GM18505 (cell line): ENCODE measurements at regions not wholly inside any gene's neighbourhood (a gene's known extent, or its start where the extent isn't known, plus 50 kb on each side); places are given as distances from the start of the nearest gene placed in this dataset.

ENCODE experiments used
- ATAC-seq: cut with Tn5 transposase; IDR thresholded peaks from one replicate; pipeline ENCODE4 v1.9.1; 2021; ENCODE audit not compliant: unreplicated experiment
- POLR2A ChIP-seq: IDR thresholded peaks from 4 replicates; pipeline ENCODE4 v1.6.1; 2011; ENCODE audit warnings: borderline replicate concordance; ENCODE audit not compliant: insufficient read depth, insufficient read length; ENCODE audit errors: extremely low read depth

DNA sequence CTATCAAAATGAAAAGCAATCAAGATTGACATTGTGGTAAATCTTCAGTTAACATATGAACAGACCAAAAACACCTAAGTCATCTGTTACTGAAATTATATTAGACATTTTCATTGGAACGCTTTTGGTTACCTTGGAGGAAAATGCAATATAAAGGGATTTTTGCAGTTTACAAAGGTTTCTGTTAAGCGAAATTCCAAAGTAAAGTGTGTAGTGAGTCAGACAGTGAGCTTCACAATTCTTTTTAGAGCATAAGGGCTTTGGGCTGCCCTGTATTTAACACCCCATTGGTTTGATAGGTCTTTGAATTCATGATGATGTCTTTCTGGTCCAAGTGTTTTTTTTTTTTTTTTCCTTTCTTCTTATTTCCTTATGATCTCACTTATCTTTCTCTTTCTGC lies 462.8 kb downstream of the EDEM1 start:
- TF ChIP-seq POLR2A, result no peak
- ATAC-seq, result no peak

- no peak for TF ChIP-seq POLR2A
- no peak for ATAC-seq
Observed at GRCh38 chr3:5651351-5651750, 463.8 kb downstream of the EDEM1 start.

- no peak for ATAC-seq
- no peak for TF ChIP-seq POLR2A
Observed at GRCh38 chr3:5653426-5654143, 466.1 kb downstream of the EDEM1 start.

GRCh38 chr3:5657106-5657505 lies 469.6 kb downstream of the EDEM1 start:
- TF ChIP-seq POLR2A, result no peak

DNA sequence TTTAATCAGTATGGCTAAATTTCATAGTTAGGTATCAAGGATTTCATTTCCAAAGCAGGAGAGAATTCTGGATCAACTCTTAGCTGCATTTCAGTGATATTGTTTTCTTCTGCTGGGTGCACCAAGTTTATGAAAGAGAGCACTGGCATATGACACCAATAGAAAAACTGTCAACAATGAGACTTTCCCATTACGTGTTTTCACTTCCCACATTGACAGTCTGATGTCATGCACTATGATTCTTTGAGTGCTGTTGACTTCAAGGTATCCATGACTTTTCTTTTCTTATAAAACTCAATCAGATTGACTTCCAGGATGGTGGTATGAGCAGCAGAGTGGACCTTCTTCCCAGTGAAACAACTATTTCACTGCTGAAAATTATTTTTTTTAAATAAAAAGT lies 476.1 kb downstream of the EDEM1 start:
- no peak for ATAC-seq
- TF ChIP-seq POLR2A, result no peak

More at GRCh38 chr3:5657106-5657505, 469.6 kb downstream of the EDEM1 start:
- no peak for ATAC-seq

DNA sequence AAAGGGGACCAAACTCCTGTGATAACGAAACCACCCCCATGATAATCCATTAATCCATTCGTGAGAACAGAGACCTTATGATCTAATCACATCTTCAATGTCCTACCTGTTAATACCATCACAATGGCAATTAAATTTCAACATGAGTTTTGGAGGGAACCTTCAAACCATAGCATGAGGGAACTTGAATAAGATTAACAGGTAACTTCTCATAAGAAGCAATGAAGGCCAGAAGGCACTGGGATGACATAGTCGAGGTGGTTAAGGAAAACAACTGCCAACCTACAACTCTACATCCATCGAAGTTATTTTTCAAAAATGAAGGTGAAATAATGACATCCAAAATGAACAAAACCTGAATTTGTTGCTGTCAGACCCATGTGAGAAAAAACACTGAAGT lies 478.9 kb downstream of the EDEM1 start:
- no peak for TF ChIP-seq POLR2A
- no peak for ATAC-seq

- ATAC-seq, result no peak
Observed at GRCh38 chr3:5673521-5673920, 486.0 kb downstream of the EDEM1 start.

GRCh38 chr3:5675319-5675718 lies 487.8 kb downstream of the EDEM1 start:
- no peak for TF ChIP-seq POLR2A
- ATAC-seq, result no peak

More at GRCh38 chr3:5673521-5673920, 486.0 kb downstream of the EDEM1 start:
- TF ChIP-seq POLR2A, result no peak

DNA sequence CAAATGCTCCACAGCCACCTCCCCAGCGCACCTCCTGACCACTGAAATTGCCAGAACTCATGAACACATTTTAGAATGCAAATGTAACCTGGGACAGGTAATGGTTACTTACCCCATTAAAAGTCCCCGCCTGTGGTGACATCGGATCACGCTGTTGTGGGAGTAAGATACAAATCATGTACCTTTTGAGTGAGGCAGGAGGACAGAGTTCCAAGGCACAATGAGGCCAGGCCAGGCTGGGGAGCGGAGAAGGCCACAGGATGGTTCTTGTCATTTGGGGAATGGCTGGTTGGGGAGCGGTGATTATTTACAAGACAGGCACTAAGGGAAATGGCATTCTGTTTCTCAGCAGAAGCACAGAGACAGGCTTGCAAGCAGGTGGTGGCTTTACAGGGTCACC lies 490.0 kb downstream of the EDEM1 start:
- no peak for ATAC-seq
- TF ChIP-seq POLR2A, result no peak

DNA sequence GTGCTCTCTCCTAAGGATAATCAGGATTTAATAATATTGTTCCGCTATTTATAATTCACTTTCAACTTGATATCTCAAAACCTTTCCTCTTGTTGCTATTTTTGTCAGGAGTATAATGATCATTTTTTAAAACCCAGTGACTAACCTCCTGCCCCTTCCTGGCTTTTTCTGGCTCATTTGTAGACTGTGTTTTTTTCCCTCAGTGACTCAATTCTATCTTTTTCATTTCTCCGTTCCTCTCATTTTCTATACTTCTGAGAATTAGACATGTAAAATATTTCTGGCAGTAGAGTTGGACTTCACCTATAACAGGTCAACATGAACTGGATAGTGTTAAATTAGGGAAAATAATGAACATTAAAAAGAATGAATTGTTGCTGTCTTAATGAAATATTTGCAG lies 490.7 kb downstream of the EDEM1 start:
- no peak for TF ChIP-seq POLR2A
- ATAC-seq, result no peak

DNA sequence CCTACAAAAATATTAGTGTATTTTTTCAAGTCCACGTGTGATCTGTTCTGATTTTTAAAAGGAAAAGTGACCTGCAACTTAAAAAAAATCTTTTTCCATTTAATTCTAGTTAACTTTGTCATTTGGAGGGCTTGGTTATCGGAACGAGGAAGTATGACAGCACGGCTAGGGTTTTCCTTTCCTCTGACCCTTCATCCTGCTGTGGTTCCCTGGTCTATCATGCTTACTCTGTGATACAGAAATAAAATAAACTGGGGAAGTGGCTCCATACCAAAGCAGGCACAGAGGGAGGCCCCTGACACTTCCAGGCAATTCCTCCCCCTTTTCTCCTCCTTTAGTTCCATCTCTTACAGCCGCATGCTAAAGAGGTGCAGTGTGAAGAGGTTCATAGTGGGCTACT lies 491.3 kb downstream of the EDEM1 start:
- no peak for ATAC-seq
- TF ChIP-seq POLR2A, result no peak

- ATAC-seq, result no peak
- no peak for TF ChIP-seq POLR2A
Observed at GRCh38 chr3:5687230-5687629, 499.7 kb downstream of the EDEM1 start.

DNA sequence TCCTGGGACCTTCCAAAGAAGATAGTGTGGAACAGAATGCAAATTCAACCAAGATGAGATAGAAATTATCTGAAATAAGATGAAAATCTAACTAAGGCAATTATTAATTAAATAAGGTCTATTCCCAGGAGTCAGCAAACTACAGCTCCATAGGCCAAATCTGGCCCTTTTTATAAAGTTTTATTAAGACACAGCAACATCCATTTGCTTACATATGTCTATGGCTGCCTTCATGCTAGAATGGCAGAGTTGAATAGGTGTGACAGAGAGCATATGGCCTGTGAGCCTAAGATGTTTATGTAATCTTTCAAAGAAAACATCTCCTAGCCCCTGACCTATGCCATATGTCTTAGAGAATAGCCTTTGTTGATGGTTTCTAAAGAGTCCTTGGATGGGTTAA lies 503.0 kb downstream of the EDEM1 start:
- no peak for TF ChIP-seq POLR2A
- ATAC-seq, result no peak

DNA sequence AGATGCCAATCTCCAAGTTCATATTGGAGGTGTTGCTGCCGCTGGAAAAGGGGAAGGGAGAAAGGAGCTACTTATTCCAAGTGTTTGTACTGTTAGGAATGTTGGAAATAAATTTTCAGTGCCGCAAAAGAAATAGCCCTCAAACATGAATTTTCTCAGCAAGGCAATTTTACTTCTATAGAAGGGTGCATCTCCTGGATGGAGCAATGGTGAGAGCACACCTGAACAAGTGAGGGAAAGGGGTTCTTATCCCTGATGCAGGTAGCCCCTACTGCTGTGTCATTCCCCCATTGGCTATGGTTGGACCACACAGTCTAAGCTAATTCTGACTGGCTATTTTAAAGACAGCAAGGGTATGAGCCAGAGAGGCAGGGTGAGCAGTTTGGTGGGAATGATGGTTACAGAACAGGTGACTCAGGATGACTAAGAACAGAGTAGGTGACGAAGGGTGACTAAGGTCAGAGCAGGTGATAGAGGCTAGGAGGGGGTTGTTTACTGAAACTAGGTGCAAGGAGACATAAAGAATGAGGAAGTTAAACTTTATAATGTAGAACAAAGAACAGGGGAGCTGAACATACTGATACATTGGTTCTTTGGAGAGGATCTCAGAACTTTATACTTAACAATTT lies 503.5 kb downstream of the EDEM1 start:
- no peak for TF ChIP-seq POLR2A
- no peak for ATAC-seq
